MCF 10A (cell line): ENCODE measurements at regions not wholly inside any gene's neighbourhood (a gene's known extent, or its start where the extent isn't known, plus 50 kb on each side); places are given as distances from the start of the nearest gene placed in this dataset.

Experiments used
- BruUV-seq: library from RNA; stranded (reverse); fragments of 400-500 nt; replicated peaks from 2 replicates; lab custom pipeline; 2021; lab: Mats Ljungman, UMichigan
- CTCF ChIA-PET: fragments of 300-600 bp; sonication (Branson Sonifier 250); formaldehyde crosslinking; extraction: SDS; loops from one replicate; lab custom pipeline; 2021; ENCODE audit warnings: antibody characterized with exemption, inconsistent platforms; lab: Yijun Ruan, JAX
- POLR2A ChIA-PET: fragments of 300-600, 350-650 bp; sonication (Branson Sonifier 250); formaldehyde crosslinking; extraction: SDS; loops from one replicate; lab custom pipeline; 2020; ENCODE audit warnings: antibody characterized with exemption, inconsistent platforms; lab: Yijun Ruan, JAX
- DNase-seq: peaks from one replicate; pipeline ENCODE4 v3.0.0-alpha.2; 2018; ENCODE audit not compliant: unreplicated experiment
- H3K27ac Mint-ChIP-seq: one replicate; pipeline ENCODE4 v1.8.0; 2022; ENCODE audit warnings: mild to moderate bottlenecking, low read depth, mixed read lengths; ENCODE audit not compliant: unreplicated experiment
- H3K27me3 Mint-ChIP-seq: one replicate; pipeline ENCODE4 v1.8.0; 2022; ENCODE audit warnings: mixed read lengths; ENCODE audit not compliant: insufficient read depth, unreplicated experiment
- H3K36me3 Mint-ChIP-seq: one replicate; pipeline ENCODE4 v1.8.0; 2022; ENCODE audit warnings: mild to moderate bottlenecking, moderate library complexity, mixed read lengths; ENCODE audit not compliant: insufficient read depth, unreplicated experiment
- H3K4me1 Mint-ChIP-seq: one replicate; pipeline ENCODE4 v1.8.0; 2022; ENCODE audit warnings: mixed read lengths; ENCODE audit not compliant: insufficient read depth, unreplicated experiment
- H3K4me3 Mint-ChIP-seq: one replicate; pipeline ENCODE4 v1.8.0; 2022; ENCODE audit warnings: mild to moderate bottlenecking, moderate library complexity, mixed read lengths; ENCODE audit not compliant: unreplicated experiment
- H3K9me3 Mint-ChIP-seq: one replicate; pipeline ENCODE4 v1.8.0; 2022; ENCODE audit warnings: mixed read lengths; ENCODE audit not compliant: unreplicated experiment
- CTCF ChIP-seq: fragments of 200-600 bp; IDR thresholded peaks from one replicate; pipeline ENCODE4 v1.8.0; 2022; ENCODE audit warnings: antibody characterized with exemption, mild to moderate bottlenecking; ENCODE audit not compliant: unreplicated experiment
- intact Hi-C: fragments of 100-400 bp; cut with micrococcal nuclease; formaldehyde crosslinking; loops from 2 replicates; pipeline ENCODE4 v1.14.1; 2022

- Mint-ChIP-seq H3K27ac (no peak overlapping the region), H3K9me3 (peaks cover 19% of the 10 kb centered on the region), H3K36me3 (no peaks in the 10 kb centered on the region), H3K27me3 (no peaks in the 10 kb centered on the region), H3K4me1 (no peaks in the 10 kb centered on the region), H3K4me3 (no peak overlapping the region)
- CTCF ChIA-PET: no interaction called here
- DNase-seq: no peak
- POLR2A ChIA-PET: interaction anchor here (0.6 kb wide), 1 partner anchor 722 kb away, joined by 4 read pairs; no protein-coding TSS in a partner anchor
- intact Hi-C loops: no loop called here
- TF ChIP-seq CTCF: no peak
- BruUV-seq: no TSS peak
These were observed 332.4 kb upstream of the LRIG3 start for GRCh38 chr12:59252731-59253130.

- ChIA-PET POLR2A (no interaction called here), CTCF (no interaction called here)
- Mint-ChIP-seq H3K4me1 (no peaks in the 10 kb centered on the region), H3K9me3 (peaks cover 19% of the 10 kb centered on the region), H3K36me3 (no peaks in the 10 kb centered on the region), H3K4me3 (no peak overlapping the region), H3K27me3 (no peaks in the 10 kb centered on the region), H3K27ac (no peak overlapping the region)
- no peak for TF ChIP-seq CTCF
- BruUV-seq: no TSS peak
- DNase-seq: no peak
- intact Hi-C loops: no loop called here
These were observed 330.5 kb upstream of the LRIG3 start for GRCh38 chr12:59250766-59251165.

GRCh38 chr12:59240048-59240447 is 319.7 kb upstream of the LRIG3 start:
- no peak overlapping the region for H3K27ac Mint-ChIP-seq
- H3K9me3 Mint-ChIP-seq: no peaks in the 10 kb centered on the region
- CTCF ChIA-PET: no interaction called here
- TF ChIP-seq CTCF: no peak
- no peaks in the 10 kb centered on the region for H3K4me1 Mint-ChIP-seq
- DNase-seq: no peak
- H3K27me3 Mint-ChIP-seq: no peaks in the 10 kb centered on the region
- no peak overlapping the region for H3K4me3 Mint-ChIP-seq
- intact Hi-C loops: no loop called here
- no peaks in the 10 kb centered on the region for H3K36me3 Mint-ChIP-seq
- POLR2A ChIA-PET: no interaction called here
- BruUV-seq: no TSS peak

GRCh38 chr12:59234391-59234790 is 314.1 kb upstream of the LRIG3 start:
- Mint-ChIP-seq H3K4me1 (no peaks in the 10 kb centered on the region), H3K4me3 (no peak overlapping the region), H3K36me3 (no peaks in the 10 kb centered on the region), H3K9me3 (no peaks in the 10 kb centered on the region), H3K27ac (no peak overlapping the region), H3K27me3 (no peaks in the 10 kb centered on the region)
- POLR2A ChIA-PET: no interaction called here
- DNase-seq: no peak
- TF ChIP-seq CTCF: no peak
- BruUV-seq: no TSS peak
- intact Hi-C loops: no loop called here
- CTCF ChIA-PET: interaction anchor here (0.6 to 1.2 kb wide), 3 partner anchors 11 to 130 kb away, joined by 3 to 4 read pairs (median 3); no protein-coding TSS in a partner anchor
